ENCODE measurements at regions not wholly inside any gene's neighbourhood (a gene's known extent, or its start where the extent isn't known, plus 50 kb on each side); places are given as distances from the start of the nearest gene placed in this dataset.

DNA sequence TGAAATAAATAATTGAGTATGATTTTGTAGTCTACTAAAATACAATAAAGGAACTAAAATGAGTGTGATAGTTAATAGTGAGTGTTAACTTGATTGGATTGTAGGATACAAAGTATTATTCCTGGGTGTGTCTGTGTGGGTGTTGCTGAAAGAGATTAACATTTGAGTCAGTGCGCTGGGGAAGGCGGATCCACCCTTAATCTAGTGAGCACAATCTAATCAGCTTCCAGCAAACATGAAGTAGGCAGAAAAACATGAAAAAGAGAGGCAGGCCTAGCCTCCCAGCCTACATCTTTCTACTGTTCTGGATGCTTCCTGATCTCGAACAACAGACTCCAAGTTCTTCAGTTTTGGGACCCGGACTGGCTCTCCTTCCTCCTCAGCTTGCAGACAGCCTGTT, 1716.6 kb downstream of the MRPL39 start:
- Histone ChIP-seq H3K36me3 (ENCODE audit: low read depth) (no peaks in the 10 kb centered on the region), H3K4me1 (ENCODE audit: low read depth) (no peaks in the 10 kb centered on the region), H3K4me3 (no peak overlapping the region), H3K9me3 (peaks cover 22% of the 10 kb centered on the region)
- TF ChIP-seq, protein P1, sequence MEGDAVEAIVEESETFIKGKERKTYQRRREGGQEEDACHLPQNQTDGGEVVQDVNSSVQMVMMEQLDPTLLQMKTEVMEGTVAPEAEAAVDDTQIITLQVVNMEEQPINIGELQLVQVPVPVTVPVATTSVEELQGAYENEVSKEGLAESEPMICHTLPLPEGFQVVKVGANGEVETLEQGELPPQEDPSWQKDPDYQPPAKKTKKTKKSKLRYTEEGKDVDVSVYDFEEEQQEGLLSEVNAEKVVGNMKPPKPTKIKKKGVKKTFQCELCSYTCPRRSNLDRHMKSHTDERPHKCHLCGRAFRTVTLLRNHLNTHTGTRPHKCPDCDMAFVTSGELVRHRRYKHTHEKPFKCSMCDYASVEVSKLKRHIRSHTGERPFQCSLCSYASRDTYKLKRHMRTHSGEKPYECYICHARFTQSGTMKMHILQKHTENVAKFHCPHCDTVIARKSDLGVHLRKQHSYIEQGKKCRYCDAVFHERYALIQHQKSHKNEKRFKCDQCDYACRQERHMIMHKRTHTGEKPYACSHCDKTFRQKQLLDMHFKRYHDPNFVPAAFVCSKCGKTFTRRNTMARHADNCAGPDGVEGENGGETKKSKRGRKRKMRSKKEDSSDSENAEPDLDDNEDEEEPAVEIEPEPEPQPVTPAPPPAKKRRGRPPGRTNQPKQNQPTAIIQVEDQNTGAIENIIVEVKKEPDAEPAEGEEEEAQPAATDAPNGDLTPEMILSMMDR (IDR thresholded peaks at IDR 0.05) = no peak
- intact Hi-C loops (cut with DNase I, micrococcal nuclease) = no loop called here
- DNase-seq (no peak), ATAC-seq (no peak)

DNA sequence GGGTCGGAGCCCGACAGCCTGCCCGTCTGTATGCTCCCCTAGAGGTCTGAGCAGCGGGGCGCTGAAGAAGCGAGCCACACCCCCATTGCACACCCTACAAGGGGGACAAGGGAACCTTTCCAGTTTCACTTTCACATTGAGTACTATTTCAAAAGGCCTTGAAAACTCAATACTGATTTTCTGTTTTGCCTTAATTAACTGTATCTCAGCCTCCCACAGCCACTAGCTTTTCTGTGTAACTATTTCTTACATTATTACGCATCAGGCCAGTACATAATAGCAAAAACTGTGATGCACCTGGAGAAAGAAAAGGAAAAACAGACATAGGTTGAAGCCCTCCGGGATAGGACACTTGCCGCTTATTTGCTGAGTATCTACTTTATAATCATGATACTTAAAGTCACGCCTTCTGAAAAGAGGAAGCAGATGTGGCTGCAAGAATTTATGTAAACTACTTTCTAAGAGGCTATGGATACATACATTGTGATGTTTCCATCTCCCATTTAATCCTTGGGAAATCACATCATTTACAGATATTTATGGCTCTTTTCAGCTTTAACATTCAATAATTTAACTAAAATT, 1719.5 kb downstream of the MRPL39 start:
- no peak for DNase-seq
- H3K9me3 ChIP-seq = peaks cover 33% of the 10 kb centered on the region
- H3K4me3 ChIP-seq = no peak overlapping the region
- TF ChIP-seq, protein P1 (IDR thresholded peaks at IDR 0.05) = no peak
- intact Hi-C loops (cut with DNase I, micrococcal nuclease) = no loop called here
- peak; percentile 34 for ATAC-seq
- no peaks in the 10 kb centered on the region for H3K36me3 ChIP-seq (ENCODE audit: low read depth)
- H3K4me1 ChIP-seq (ENCODE audit: low read depth) = no peaks in the 10 kb centered on the region

DNA sequence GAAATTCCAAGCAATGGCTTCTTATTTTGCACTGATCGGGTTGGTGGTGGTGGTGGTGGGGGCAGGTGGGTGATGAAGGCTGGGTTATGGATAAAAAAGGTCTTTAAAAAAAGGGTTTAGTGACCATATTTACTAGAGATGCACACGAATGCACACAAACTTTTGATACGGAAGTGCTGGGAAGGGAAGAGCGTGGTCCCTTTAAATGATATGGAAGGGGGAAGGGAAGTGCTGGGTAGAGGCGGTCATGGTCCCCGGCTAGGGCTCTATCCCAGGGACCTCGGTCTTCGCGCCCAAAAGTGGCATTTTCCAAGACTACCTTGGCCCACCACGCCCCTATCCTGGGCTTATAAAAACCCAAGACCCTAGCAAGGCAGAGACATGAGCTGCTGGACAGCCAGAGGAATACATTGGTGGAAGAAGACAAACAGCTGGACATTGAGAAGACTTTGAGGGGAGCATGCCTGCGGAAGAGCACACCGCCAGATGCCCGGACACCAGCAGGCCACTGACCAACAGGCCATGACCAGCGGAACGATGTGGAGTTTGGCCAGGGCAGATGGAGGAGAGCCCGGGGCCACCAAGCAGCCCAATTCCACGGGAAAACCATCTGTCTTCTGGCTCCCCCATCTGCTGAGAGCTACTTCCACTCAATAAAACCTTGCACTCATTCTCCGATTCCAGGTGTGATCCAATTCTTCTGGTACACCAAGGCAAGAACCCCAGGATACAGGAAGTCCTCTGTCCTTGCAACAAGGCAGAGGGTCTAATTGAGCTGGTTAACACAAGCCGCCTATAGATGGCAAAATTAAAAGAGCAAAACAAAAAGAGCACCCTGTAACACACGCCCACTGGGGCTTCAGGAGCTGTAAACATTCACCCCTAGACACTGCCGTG, 1720.2 kb downstream of the MRPL39 start:
- peaks cover 32% of the 10 kb centered on the region for H3K9me3 ChIP-seq
- DNase-seq = no peak
- H3K36me3 ChIP-seq (ENCODE audit: low read depth) = no peaks in the 10 kb centered on the region
- no peak overlapping the region for H3K4me3 ChIP-seq
- ATAC-seq = no peak
- intact Hi-C loops (cut with DNase I, micrococcal nuclease) = no loop called here
- H3K4me1 ChIP-seq (ENCODE audit: low read depth) = no peaks in the 10 kb centered on the region
- TF ChIP-seq, protein P1 (IDR thresholded peaks at IDR 0.05) = no peak

DNA sequence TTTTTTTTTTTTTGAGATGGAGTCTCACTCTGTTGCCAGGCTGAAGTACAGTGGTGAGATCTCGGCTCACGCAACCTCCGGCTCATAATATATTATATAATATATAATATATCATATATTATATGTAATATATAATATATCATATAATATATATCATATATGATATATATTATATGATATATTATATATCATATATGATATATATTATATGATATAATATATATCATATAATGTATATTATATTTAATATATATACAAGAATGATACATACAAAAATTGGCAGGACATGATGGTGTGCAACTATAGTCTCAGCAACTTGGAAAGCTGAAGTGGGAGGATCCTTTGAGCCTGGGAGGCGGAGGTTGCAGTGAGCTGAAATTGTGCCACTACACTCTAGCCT, 1725.5 kb downstream of the MRPL39 start:
- no peak for ATAC-seq
- DNase-seq = no peak
- H3K4me3 ChIP-seq = no peak overlapping the region
- TF ChIP-seq, protein P1 (IDR thresholded peaks at IDR 0.05) = no peak
- H3K4me1 ChIP-seq (ENCODE audit: low read depth) = no peaks in the 10 kb centered on the region
- H3K9me3 ChIP-seq = peaks cover 45% of the 10 kb centered on the region
- intact Hi-C loops (cut with DNase I, micrococcal nuclease) = no loop called here
- no peaks in the 10 kb centered on the region for H3K36me3 ChIP-seq (ENCODE audit: low read depth)

DNA sequence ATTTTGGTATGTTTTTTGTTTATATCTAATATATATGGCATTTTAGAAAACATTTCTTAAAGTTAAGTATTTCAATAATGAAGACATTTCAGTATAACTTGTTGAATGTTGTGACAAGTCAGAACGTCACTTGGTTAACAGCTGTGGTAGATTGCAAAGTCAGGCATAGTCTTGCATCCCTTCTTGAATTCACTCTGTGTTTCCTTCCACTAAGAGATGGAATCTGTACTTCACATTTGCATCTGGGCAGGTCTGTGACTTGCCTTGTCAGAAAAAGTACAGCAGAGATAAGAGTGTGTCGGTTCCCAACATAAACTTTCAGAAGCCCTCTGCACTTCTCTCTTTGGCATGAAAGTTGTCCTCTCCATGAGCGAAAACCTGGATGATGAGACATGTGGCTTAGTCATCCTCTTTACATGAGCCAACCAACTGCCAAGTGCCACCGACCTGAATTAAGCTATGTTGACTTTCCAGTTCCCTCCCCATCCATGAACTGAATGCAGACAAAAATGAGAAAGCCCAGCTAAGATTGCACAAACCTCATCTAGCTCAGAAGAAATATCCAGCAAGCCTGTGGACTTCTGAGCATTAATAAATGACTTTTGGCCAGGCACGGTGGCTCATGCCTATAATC, 1730.2 kb downstream of the MRPL39 start:
- ATAC-seq = no peak
- Histone ChIP-seq H3K36me3 (ENCODE audit: low read depth) (no peaks in the 10 kb centered on the region), H3K9me3 (peaks cover 29% of the 10 kb centered on the region), H3K4me3 (no peak overlapping the region), H3K4me1 (ENCODE audit: low read depth) (no peaks in the 10 kb centered on the region)
- DNase-seq = no peak
- TF ChIP-seq, protein P1 (IDR thresholded peaks at IDR 0.05) = no peak
- intact Hi-C loops (cut with DNase I, micrococcal nuclease) = no loop called here

Measured in mucosa of descending colon (tissue), 3 donors.